H4 (cell line): ENCODE measurements at regions not wholly inside any gene's neighbourhood (a gene's known extent, or its start where the extent isn't known, plus 50 kb on each side); places are given as distances from the start of the nearest gene placed in this dataset.

ENCODE experiments used
- DNase-seq: peaks from one replicate; pipeline ENCODE4 v3.0.0-alpha.2; 2015; ENCODE audit warnings: low spot score

GRCh38 chr4:189265515-189265914 lies 675.2 kb upstream of the FRG1 start:
- DNase-seq: no peak

- DNase-seq: no peak
These were observed 673.2 kb upstream of the FRG1 start for GRCh38 chr4:189267312-189267965.

- no peak for DNase-seq
These were observed 662.0 kb upstream of the FRG1 start for GRCh38 chr4:189278597-189279165.

- peak; percentile 7 for DNase-seq
These were observed 661.5 kb upstream of the FRG1 start for GRCh38 chr4:189279188-189279587.

- DNase-seq: no peak
These were observed 655.3 kb upstream of the FRG1 start for GRCh38 chr4:189285377-189285776.

GRCh38 chr4:189291939-189292338 lies 648.7 kb upstream of the FRG1 start:
- no peak for DNase-seq

GRCh38 chr4:189293459-189293858 lies 647.2 kb upstream of the FRG1 start:
- no peak for DNase-seq

GRCh38 chr4:189294574-189294973 lies 646.1 kb upstream of the FRG1 start:
- no peak for DNase-seq

- DNase-seq: no peak
These were observed 641.0 kb upstream of the FRG1 start for GRCh38 chr4:189299706-189300105.

GRCh38 chr4:189301692-189302091 lies 639.0 kb upstream of the FRG1 start:
- DNase-seq: no peak

- DNase-seq: no peak
These were observed 638.0 kb upstream of the FRG1 start for GRCh38 chr4:189302719-189303118.

GRCh38 chr4:189304167-189304566 lies 636.5 kb upstream of the FRG1 start:
- DNase-seq: no peak

GRCh38 chr4:189304809-189305208 lies 635.9 kb upstream of the FRG1 start:
- DNase-seq: no peak

- no peak for DNase-seq
These were observed 635.2 kb upstream of the FRG1 start for GRCh38 chr4:189305500-189305899.

- no peak for DNase-seq
These were observed 629.4 kb upstream of the FRG1 start for GRCh38 chr4:189311251-189311650.

- no peak for DNase-seq
These were observed 627.6 kb upstream of the FRG1 start for GRCh38 chr4:189313064-189313463.

GRCh38 chr4:189313861-189314513 lies 626.7 kb upstream of the FRG1 start:
- no peak for DNase-seq

GRCh38 chr4:189322426-189322825 lies 618.2 kb upstream of the FRG1 start:
- no peak for DNase-seq

- DNase-seq: no peak
These were observed 598.8 kb upstream of the FRG1 start for GRCh38 chr4:189341881-189342280.

- DNase-seq: no peak
These were observed 585.1 kb upstream of the FRG1 start for GRCh38 chr4:189355590-189355989.

- DNase-seq: no peak
These were observed 578.3 kb upstream of the FRG1 start for GRCh38 chr4:189362364-189362763.

GRCh38 chr4:189364032-189364449 lies 576.6 kb upstream of the FRG1 start:
- no peak for DNase-seq

- no peak for DNase-seq
These were observed 575.2 kb upstream of the FRG1 start for GRCh38 chr4:189365451-189365850.
